ENCODE measurements at regions not wholly inside any gene's neighbourhood (a gene's known extent, or its start where the extent isn't known, plus 50 kb on each side); places are given as distances from the start of the nearest gene placed in this dataset.

DNA sequence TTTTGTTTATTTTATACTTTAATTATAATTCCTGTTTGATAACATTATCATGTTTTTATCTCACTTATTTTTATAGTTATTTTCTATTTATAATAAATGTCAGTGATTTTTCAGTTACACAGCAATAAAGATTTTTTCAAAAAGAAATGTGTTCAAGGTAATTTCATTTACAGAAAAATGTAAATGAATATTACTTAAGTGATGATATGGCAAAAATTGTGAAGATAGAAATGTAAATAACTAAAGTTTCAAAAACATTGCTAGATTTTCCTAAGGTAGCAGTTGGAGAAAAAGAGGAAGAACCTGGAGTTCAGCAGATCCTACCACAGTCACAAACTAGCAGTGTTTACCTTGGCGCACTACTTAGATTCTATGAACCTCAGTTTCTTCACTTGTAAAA is 202.6 kb downstream of the RFPL4B start:
- no TSS peak for BruUV-seq (replicated peaks)
- Histone ChIP-seq H3K4me3 (replicated peaks in 1 of 3; ENCODE audit: insufficient read depth in 1 of 3, low read depth in 1 of 3, low read length in 3 of 3) (no peak overlapping the region), H3K4me2 (ENCODE audit: insufficient read depth, low read length) (no peak overlapping the region), H3K9me1 (replicated peaks; ENCODE audit: control insufficient read depth, extremely low read depth, insufficient read depth, low read length) (no peaks in the 10 kb centered on the region), H3K9me3 (replicated peaks; ENCODE audit: control insufficient read depth, insufficient read depth, low read length) (no peaks in the 10 kb centered on the region), H4K20me1 (replicated peaks; ENCODE audit: control insufficient read depth, extremely low read depth, insufficient read depth, low read length) (no peaks in the 10 kb centered on the region), H3K27me3 (ENCODE audit: control insufficient read depth in 2 of 2, insufficient read depth in 2 of 2, low read length in 2 of 2) (no peaks in the 10 kb centered on the region), H3K79me2 (ENCODE audit: control insufficient read depth, insufficient read depth, low read length) (no peaks in the 10 kb centered on the region), H3K27ac (ENCODE audit: insufficient read depth, low read depth, low read length) (no peak overlapping the region), H3K9ac (replicated peaks; ENCODE audit: extremely low read depth, insufficient read depth, low read length) (no peak overlapping the region), H2AFZ (ENCODE audit: low read depth, low read length) (no peak overlapping the region), H3K36me3 (ENCODE audit: control insufficient read depth in 2 of 2, extremely low read depth in 1 of 2, insufficient read depth in 2 of 2, low read length in 2 of 2) (no peaks in the 10 kb centered on the region), H3K4me1 (ENCODE audit: control insufficient read depth, extremely low read depth, insufficient read depth, low read length) (no peaks in the 10 kb centered on the region)
- TF ChIP-seq POLR2AphosphoS5 (IDR thresholded peaks at IDR 0.05; ENCODE audit: insufficient read depth, low read depth, low read length) (no peak), FOS (IDR thresholded peaks at IDR 0.05; ENCODE audit: borderline replicate concordance, insufficient read depth, low read length) (no peak), EZH2 (IDR thresholded peaks at IDR 0.05; ENCODE audit: borderline replicate concordance, low read depth, low read length, severe bottlenecking) (no peak), MYC (IDR thresholded peaks at IDR 0.05; ENCODE audit: low read depth, low read length) (no peak), JUN (IDR thresholded peaks at IDR 0.05; ENCODE audit: borderline replicate concordance, insufficient read depth, insufficient read length, low read depth) (no peak)
- TF ChIP-seq, protein P1, sequence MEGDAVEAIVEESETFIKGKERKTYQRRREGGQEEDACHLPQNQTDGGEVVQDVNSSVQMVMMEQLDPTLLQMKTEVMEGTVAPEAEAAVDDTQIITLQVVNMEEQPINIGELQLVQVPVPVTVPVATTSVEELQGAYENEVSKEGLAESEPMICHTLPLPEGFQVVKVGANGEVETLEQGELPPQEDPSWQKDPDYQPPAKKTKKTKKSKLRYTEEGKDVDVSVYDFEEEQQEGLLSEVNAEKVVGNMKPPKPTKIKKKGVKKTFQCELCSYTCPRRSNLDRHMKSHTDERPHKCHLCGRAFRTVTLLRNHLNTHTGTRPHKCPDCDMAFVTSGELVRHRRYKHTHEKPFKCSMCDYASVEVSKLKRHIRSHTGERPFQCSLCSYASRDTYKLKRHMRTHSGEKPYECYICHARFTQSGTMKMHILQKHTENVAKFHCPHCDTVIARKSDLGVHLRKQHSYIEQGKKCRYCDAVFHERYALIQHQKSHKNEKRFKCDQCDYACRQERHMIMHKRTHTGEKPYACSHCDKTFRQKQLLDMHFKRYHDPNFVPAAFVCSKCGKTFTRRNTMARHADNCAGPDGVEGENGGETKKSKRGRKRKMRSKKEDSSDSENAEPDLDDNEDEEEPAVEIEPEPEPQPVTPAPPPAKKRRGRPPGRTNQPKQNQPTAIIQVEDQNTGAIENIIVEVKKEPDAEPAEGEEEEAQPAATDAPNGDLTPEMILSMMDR (IDR thresholded peaks at IDR 0.05; ENCODE audit: extremely low read depth in 1 of 2, insufficient read depth in 1 of 2, low read depth in 1 of 2, low read length in 2 of 2): no peak
- intact Hi-C loops (cut with micrococcal nuclease) (no loop called here), dilution Hi-C loops (cut with MboI; ENCODE audit: extremely low pct_ligation_motif_present, low sequenced_read_pairs) (no loop called here)
- FAIRE-seq: no peak
- DNase-seq (ENCODE audit: low read depth, low spot score): no peak
- CTCF ChIA-PET: no interaction called here
- POLR2A ChIA-PET: no interaction called here

DNA sequence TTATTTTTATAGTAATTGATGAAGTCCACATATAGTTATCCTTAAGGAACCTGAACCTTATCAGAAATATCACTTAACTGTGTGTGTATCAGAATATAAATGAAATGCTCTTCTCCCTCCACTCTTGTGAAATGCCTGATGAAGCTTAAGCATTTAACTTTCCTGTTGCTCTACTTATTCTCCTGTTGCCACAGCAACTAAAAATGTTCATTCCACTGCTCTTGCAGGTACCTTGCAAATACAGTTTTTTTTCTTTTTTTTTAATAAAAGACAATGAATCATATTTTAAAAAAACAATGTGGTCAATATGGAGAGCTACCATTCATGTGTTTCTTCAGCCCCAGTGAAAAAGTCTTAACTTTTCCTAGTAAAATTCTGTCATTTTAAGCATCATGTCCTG is 210.3 kb downstream of the RFPL4B start:
- CTCF ChIA-PET: no interaction called here
- Histone ChIP-seq H3K9ac (replicated peaks; ENCODE audit: extremely low read depth, insufficient read depth, low read length) (no peak overlapping the region), H3K9me1 (replicated peaks; ENCODE audit: control insufficient read depth, extremely low read depth, insufficient read depth, low read length) (no peaks in the 10 kb centered on the region), H3K4me2 (ENCODE audit: insufficient read depth, low read length) (no peak overlapping the region), H3K27ac (ENCODE audit: insufficient read depth, low read depth, low read length) (no peak overlapping the region), H3K4me3 (replicated peaks in 1 of 3; ENCODE audit: insufficient read depth in 1 of 3, low read depth in 1 of 3, low read length in 3 of 3) (no peak overlapping the region), H3K27me3 (ENCODE audit: control insufficient read depth in 2 of 2, insufficient read depth in 2 of 2, low read length in 2 of 2) (no peaks in the 10 kb centered on the region), H3K79me2 (ENCODE audit: control insufficient read depth, insufficient read depth, low read length) (no peaks in the 10 kb centered on the region), H3K9me3 (replicated peaks; ENCODE audit: control insufficient read depth, insufficient read depth, low read length) (no peaks in the 10 kb centered on the region), H3K4me1 (ENCODE audit: control insufficient read depth, extremely low read depth, insufficient read depth, low read length) (no peaks in the 10 kb centered on the region), H4K20me1 (replicated peaks; ENCODE audit: control insufficient read depth, extremely low read depth, insufficient read depth, low read length) (no peaks in the 10 kb centered on the region), H2AFZ (ENCODE audit: low read depth, low read length) (no peak overlapping the region), H3K36me3 (ENCODE audit: control insufficient read depth in 2 of 2, extremely low read depth in 1 of 2, insufficient read depth in 2 of 2, low read length in 2 of 2) (no peaks in the 10 kb centered on the region)
- intact Hi-C loops (cut with micrococcal nuclease): no loop called here
- BruUV-seq (replicated peaks): no TSS peak
- POLR2A ChIA-PET: no interaction called here
- dilution Hi-C loops (cut with MboI; ENCODE audit: extremely low pct_ligation_motif_present, low sequenced_read_pairs): no loop called here
- FAIRE-seq (no peak), DNase-seq (ENCODE audit: low read depth, low spot score) (no peak)
- TF ChIP-seq, protein P1 (IDR thresholded peaks at IDR 0.05; ENCODE audit: extremely low read depth in 1 of 2, insufficient read depth in 1 of 2, low read depth in 1 of 2, low read length in 2 of 2): no peak
- TF ChIP-seq GATA2 (IDR thresholded peaks at IDR 0.05; ENCODE audit: insufficient read depth, insufficient read length, low read depth, low read length) (no peak), POLR2AphosphoS5 (IDR thresholded peaks at IDR 0.05; ENCODE audit: insufficient read depth, low read depth, low read length) (no peak), POLR2A (IDR thresholded peaks at IDR 0.05; ENCODE audit: low read depth, low read length) (no peak), FOS (IDR thresholded peaks at IDR 0.05; ENCODE audit: borderline replicate concordance, insufficient read depth, low read length) (no peak), MYC (IDR thresholded peaks at IDR 0.05; ENCODE audit: low read depth, low read length) (no peak), EZH2 (IDR thresholded peaks at IDR 0.05; ENCODE audit: borderline replicate concordance, low read depth, low read length, severe bottlenecking) (no peak), JUN (IDR thresholded peaks at IDR 0.05; ENCODE audit: borderline replicate concordance, insufficient read depth, insufficient read length, low read depth) (no peak)
- TF ChIP-seq, protein P2, sequence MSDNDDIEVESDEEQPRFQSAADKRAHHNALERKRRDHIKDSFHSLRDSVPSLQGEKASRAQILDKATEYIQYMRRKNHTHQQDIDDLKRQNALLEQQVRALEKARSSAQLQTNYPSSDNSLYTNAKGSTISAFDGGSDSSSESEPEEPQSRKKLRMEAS (IDR thresholded peaks at IDR 0.05; ENCODE audit: insufficient read depth, insufficient read length): no peak

Data from endothelial cell of umbilical vein (primary cell).